Heart left ventricle (tissue), 16 donors: ENCODE measurements at regions not wholly inside any gene's neighbourhood (a gene's known extent, or its start where the extent isn't known, plus 50 kb on each side); places are given as distances from the start of the nearest gene placed in this dataset.

Experiments
- ATAC-seq, 4 donors: fragments of 200-7000 bp; cut with Tn5 transposase; one replicate each; pipeline ENCODE4 v1.9.1; 2020 to 2022; ENCODE audit warnings: moderate library complexity in 4 of 4, mild to moderate bottlenecking in 3 of 4, moderate number of reproducible peaks in 1 of 4
- DNase-seq, 5 donors: peaks; one replicate each; pipeline ENCODE4 v3.0.0-alpha.2; 2020
- H3K27ac ChIP-seq, 12 donors: fragments of 200-600 bp; sonication (generic) in 4 of 12; one replicate each; pipeline versions ENCODE4 v1.5.0 to v1.8.0; 2016 to 2022; ENCODE audit warnings: mild to moderate bottlenecking in 2 of 12
- H3K27me3 ChIP-seq, 9 donors: fragments of 200-600 bp; sonication (generic) in 2 of 9; one replicate each; pipeline versions ENCODE4 v1.5.1 to v1.8.0; 2016 to 2022; ENCODE audit warnings: mild to moderate bottlenecking in 3 of 9
- H3K36me3 ChIP-seq, 9 donors: fragments of 200-600 bp; sonication (generic) in 2 of 9; one replicate each; pipeline versions ENCODE4 v1.5.0 to v1.8.0; 2018 to 2022; ENCODE audit warnings: mild to moderate bottlenecking in 2 of 9
- H3K4me1 ChIP-seq, 12 donors: fragments of 200-600 bp; sonication (generic) in 4 of 12; one replicate each; pipeline versions ENCODE4 v1.5.0 to v1.8.0; 2016 to 2022; ENCODE audit warnings: mild to moderate bottlenecking in 3 of 12
- H3K4me3 ChIP-seq, 12 donors: fragments of 200-600 bp; sonication (generic) in 4 of 12; one replicate each; pipeline versions ENCODE4 v1.5.0 to v1.8.0; 2017 to 2022; ENCODE audit warnings: mild to moderate bottlenecking in 9 of 12, moderate library complexity in 4 of 12
- H3K9me3 ChIP-seq, 12 donors: fragments of 200-600 bp; sonication (generic) in 4 of 12; one replicate each; pipeline versions ENCODE4 v1.5.0 to v1.8.0; 2016 to 2022; ENCODE audit warnings: mild to moderate bottlenecking in 1 of 12
- POLR2A ChIP-seq, 2 donors: fragments of 450-650 bp; IDR thresholded peaks; one replicate each; pipeline ENCODE4 v1.6.1; 2017; ENCODE audit warnings: antibody characterized with exemption in 2 of 2, mild to moderate bottlenecking in 2 of 2, moderate library complexity in 2 of 2
- WGBS, 4 donors: extraction: QIAGEN DNeasy Blood & Tissue Kit in 2 of 4; methylation state at CpG; one replicate each; pipeline versions ENCODE4 v1.1.5 to v1.1.7; 2013 to 2018; 5-methylcytosine and 5-hydroxymethylcytosine counted together
- intact Hi-C, 10 donors: fragments of 100-400 bp; cut with DNase I; formaldehyde crosslinking; loops; one replicate each; pipeline versions ENCODE4 v1.11.1 to v1.14.2; 2022
- TF ChIP-seq, protein P1 (sequence below), 12 donors: fragments of 200-600 bp; sonication (generic) in 4 of 12; IDR thresholded peaks; one replicate each; pipeline versions ENCODE4 v1.5.0 to v1.8.0; 2018 to 2022; ENCODE audit warnings: antibody characterized with exemption in 12 of 12, mild to moderate bottlenecking in 5 of 12
- donor health status: ischemic (EF 13 %, LVEDD 7.1; RV severe dilation, severe dysfunction).
- donor health status: healthy with polysubstance abuse.
- donor health status: DM: no; HTN: yes; CAD: no.
- donor health status: DM: no; HTN: no; CAD: no.
- donor health status: ischemic (EF 25% LVEDD 6.9; RV normal size, moderate dysfunction).
- donor health status: ischemic (EF 25% LVEDD 5.7; RV mildly dilated, moderate dysfunction).
- donor health status: healthy.
- donor health status: DM: yes; HTN: yes; CAD: no.
- donor health status: ischemic (EF 35%, LVEDD 5.7; RV mildly dilated, moderate dysfunction).
- donor health status: nonischemic (EF 11% LVEDD 7.7; RV severe dilation, severe dysfunction).
- donor health status: DM: yes; HTN: yes; CAD: no.
- donor health status: PGD.
- donor health status: ischemic (EF 29% LVEDD 5.4; RV normal size, mild dysfunction).
- donor health status: nonischemic (EF 23%, LVEDD 6.1; RV moderate dilation, normal function).

DNA sequence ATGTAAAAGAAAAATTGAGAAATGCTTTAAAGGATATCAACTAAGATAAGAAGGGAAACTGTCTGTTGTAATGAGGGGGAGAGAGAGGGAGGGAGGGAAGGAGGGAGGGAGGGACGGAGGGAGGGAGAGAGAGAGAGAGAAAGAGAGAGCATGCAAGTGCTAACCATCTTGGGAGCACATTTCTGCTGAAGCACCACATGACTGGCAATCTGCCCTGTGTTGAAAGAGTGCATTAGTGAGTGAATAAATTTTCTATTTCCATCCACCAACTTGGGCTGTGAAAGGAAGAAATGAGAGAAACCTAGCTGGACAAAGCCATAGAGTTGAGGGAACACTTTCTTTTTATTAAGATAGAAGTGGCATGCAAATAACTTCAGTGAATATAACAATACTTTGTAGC, 110.7 kb downstream of the TMX3 start:
- ATAC-seq = no peak
- TF ChIP-seq, protein P1, sequence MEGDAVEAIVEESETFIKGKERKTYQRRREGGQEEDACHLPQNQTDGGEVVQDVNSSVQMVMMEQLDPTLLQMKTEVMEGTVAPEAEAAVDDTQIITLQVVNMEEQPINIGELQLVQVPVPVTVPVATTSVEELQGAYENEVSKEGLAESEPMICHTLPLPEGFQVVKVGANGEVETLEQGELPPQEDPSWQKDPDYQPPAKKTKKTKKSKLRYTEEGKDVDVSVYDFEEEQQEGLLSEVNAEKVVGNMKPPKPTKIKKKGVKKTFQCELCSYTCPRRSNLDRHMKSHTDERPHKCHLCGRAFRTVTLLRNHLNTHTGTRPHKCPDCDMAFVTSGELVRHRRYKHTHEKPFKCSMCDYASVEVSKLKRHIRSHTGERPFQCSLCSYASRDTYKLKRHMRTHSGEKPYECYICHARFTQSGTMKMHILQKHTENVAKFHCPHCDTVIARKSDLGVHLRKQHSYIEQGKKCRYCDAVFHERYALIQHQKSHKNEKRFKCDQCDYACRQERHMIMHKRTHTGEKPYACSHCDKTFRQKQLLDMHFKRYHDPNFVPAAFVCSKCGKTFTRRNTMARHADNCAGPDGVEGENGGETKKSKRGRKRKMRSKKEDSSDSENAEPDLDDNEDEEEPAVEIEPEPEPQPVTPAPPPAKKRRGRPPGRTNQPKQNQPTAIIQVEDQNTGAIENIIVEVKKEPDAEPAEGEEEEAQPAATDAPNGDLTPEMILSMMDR (IDR thresholded peaks at IDR 0.05) = no peak
- TF ChIP-seq POLR2A (IDR thresholded peaks at IDR 0.05) = no peak
- no peaks in the 10 kb centered on the region for H3K36me3 ChIP-seq
- no peak overlapping the region for H3K27ac ChIP-seq
- H3K4me3 ChIP-seq = no peak overlapping the region
- no peaks in the 10 kb centered on the region for H3K9me3 ChIP-seq
- no peaks in the 10 kb centered on the region for H3K4me1 ChIP-seq
- DNase-seq = no peak
- intact Hi-C loops = no loop called here
- 19 to 43% (median 24%) methylated on average over 1 of the region's 1 CpG for WGBS, 4 donors
- H3K27me3 ChIP-seq = no peaks in the 10 kb centered on the region

DNA sequence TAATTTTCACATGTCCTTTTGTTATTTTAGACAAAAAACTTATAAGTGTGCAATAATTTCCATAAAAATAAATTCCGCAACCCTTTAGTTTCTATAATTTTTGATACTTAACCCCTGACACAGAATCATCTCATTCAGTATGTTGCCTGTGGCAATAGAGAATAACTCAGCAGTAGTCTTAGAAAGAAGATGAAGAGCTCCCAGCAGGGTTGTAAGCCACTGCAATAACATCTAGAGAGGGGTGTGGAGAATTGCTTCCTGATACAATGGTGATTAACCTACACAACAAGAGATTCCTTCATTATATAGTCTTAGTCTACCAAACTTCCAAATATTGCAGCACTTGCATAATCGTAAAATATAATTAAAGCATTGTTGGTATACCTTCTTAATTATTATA, 118.9 kb downstream of the TMX3 start:
- TF ChIP-seq, protein P1 (IDR thresholded peaks at IDR 0.05) = no peak
- TF ChIP-seq POLR2A (IDR thresholded peaks at IDR 0.05) = no peak
- Histone ChIP-seq H3K27me3 (no peaks in the 10 kb centered on the region), H3K36me3 (no peaks in the 10 kb centered on the region), H3K4me3 (no peak overlapping the region), H3K9me3 (no peaks in the 10 kb centered on the region), H3K4me1 (no peaks in the 10 kb centered on the region), H3K27ac (no peak overlapping the region)
- DNase-seq (no peak), ATAC-seq (no peak)
- intact Hi-C loops = no loop called here
- 67 to 94% (median 92%) methylated on average over 2 of the region's 2 CpGs for WGBS, 4 donors

DNA sequence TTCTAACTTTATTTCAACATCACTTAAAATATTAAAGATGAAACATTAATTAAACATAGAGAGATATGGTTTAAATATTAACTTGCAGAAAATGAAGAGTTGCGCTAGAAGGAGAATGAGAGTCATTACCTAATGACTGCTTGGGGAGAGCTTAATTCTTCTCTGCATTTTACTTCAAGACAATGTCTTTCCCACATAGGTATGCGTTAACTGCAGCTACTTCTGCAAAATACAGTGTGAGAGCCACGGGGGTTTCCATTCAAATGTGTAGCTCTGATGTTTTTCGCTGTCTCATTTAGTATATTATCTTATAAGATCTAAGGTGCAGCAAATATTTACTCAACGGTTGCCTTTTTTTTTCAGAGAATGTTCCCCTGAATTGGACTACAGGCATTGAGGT, 126.7 kb downstream of the TMX3 start:
- intact Hi-C loops = no loop called here
- TF ChIP-seq POLR2A (IDR thresholded peaks at IDR 0.05) = no peak
- TF ChIP-seq, protein P1 (IDR thresholded peaks at IDR 0.05) = no peak
- H3K36me3 ChIP-seq = no peaks in the 10 kb centered on the region
- H3K4me3 ChIP-seq = no peak overlapping the region
- no peaks in the 10 kb centered on the region for H3K4me1 ChIP-seq
- DNase-seq (no peak), ATAC-seq (no peak)
- 77 to 81% (median 80%) methylated on average over 5 of the region's 5 CpGs for WGBS, 4 donors
- H3K27me3 ChIP-seq = no peaks in the 10 kb centered on the region
- H3K9me3 ChIP-seq = no peaks in the 10 kb centered on the region
- H3K27ac ChIP-seq = no peak overlapping the region

DNA sequence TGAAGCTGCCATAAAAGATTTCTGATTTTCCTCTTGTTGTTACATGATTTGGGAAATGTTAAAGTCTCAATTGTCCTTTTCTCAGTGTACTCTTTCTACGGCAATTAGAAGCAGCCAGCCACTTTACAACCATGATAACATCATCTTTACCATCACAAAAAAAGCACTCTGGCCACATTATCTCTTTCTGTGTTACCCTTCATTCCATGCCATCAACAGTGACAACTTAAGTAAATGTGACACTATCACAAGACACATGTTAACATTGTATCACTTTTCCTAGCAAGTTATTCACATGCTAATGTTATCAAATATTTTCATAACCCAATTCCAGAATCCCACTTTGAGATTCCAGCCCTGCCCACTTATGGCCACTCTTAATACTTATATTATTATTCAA, 131.2 kb downstream of the TMX3 start:
- Histone ChIP-seq H3K27ac (no peak overlapping the region), H3K9me3 (no peaks in the 10 kb centered on the region), H3K4me1 (no peaks in the 10 kb centered on the region), H3K36me3 (no peaks in the 10 kb centered on the region), H3K4me3 (no peak overlapping the region), H3K27me3 (no peaks in the 10 kb centered on the region)
- no peak for ATAC-seq
- TF ChIP-seq, protein P1 (IDR thresholded peaks at IDR 0.05) = no peak
- TF ChIP-seq POLR2A (IDR thresholded peaks at IDR 0.05) = no peak
- intact Hi-C loops = no loop called here
- 41 to 50% (median 47%) methylated on average over 1 of the region's 1 CpG for WGBS, 4 donors
- no peak for DNase-seq
